OCI-LY3 (cell line): ENCODE measurements at regions not wholly inside any gene's neighbourhood (a gene's known extent, or its start where the extent isn't known, plus 50 kb on each side); places are given as distances from the start of the nearest gene placed in this dataset.

Experiments used
- CTCF ChIP-seq: fragments of 200-600, 300-600 bp; sonication (generic); IDR thresholded peaks from 2 replicates; pipeline ENCODE4 v1.5.1; 2014; ENCODE audit warnings: antibody characterized with exemption, low read length, low read depth
- EZH2phosphoT487 ChIP-seq: fragments of 200-600 bp; shearing (Covaris generic); IDR thresholded peaks from 2 replicates; pipeline ENCODE4 v1.6.1; 2018; ENCODE audit warnings: antibody characterized with exemption, mixed run types, low read depth

DNA sequence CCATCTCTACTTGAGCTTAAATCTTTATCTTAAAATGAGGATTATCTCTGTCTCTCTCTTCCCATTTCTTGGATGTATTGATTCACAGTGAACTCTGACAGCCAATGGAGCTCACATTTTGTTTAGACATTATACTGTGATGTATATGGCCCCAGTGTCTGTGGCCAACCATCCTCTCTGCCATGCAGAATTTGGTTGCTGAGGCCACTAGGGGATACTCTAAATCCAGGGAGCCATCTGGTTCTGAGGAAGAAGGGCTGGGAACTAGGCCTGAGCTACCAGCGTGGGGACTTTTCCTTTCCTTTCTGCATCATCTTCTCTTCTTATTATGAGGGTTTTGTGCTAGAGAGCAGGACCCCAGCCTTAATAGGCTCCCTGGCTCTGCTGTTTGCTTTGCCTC, 59.1 kb upstream of the RIPOR2 start:
- TF ChIP-seq CTCF (no peak), EZH2phosphoT487 (no peak)
